Calu3 (cell line): ENCODE measurements at regions not wholly inside any gene's neighbourhood (a gene's known extent, or its start where the extent isn't known, plus 50 kb on each side); places are given as distances from the start of the nearest gene placed in this dataset.

ENCODE experiments used
- BruUV-seq: library from RNA; stranded (reverse); fragments of 400-500 nt; replicated peaks from 2 replicates; lab custom pipeline; 2021; lab: Mats Ljungman, UMichigan
- CTCF ChIA-PET: fragments of 300-600 bp; sonication (Branson Sonifier 250); formaldehyde crosslinking; loops from one replicate; lab custom pipeline; 2022; ENCODE audit warnings: antibody characterized with exemption; lab: Charles Lee
- DNase-seq: peaks from one replicate; pipeline ENCODE4 v3.0.0; 2022
- H3K27ac Mint-ChIP-seq: one replicate; pipeline ENCODE4 v1.8.0; 2022; ENCODE audit warnings: mixed read lengths; ENCODE audit not compliant: unreplicated experiment
- H3K27me3 Mint-ChIP-seq: one replicate; pipeline ENCODE4 v1.8.0; 2022; ENCODE audit warnings: mixed read lengths; ENCODE audit not compliant: unreplicated experiment
- H3K36me3 Mint-ChIP-seq: one replicate; pipeline ENCODE4 v1.8.0; 2022; ENCODE audit warnings: mild to moderate bottlenecking, moderate library complexity, mixed read lengths; ENCODE audit not compliant: insufficient read depth, unreplicated experiment
- H3K4me1 Mint-ChIP-seq: one replicate; pipeline ENCODE4 v1.8.0; 2022; ENCODE audit warnings: mild to moderate bottlenecking, low read depth, mixed read lengths; ENCODE audit not compliant: unreplicated experiment
- H3K4me3 Mint-ChIP-seq: one replicate; pipeline ENCODE4 v1.8.0; 2022; ENCODE audit warnings: mild to moderate bottlenecking, low read depth, moderate library complexity, mixed read lengths; ENCODE audit not compliant: unreplicated experiment
- H3K9me3 Mint-ChIP-seq: one replicate; pipeline ENCODE4 v1.8.0; 2022; ENCODE audit warnings: low read depth, mixed read lengths; ENCODE audit not compliant: unreplicated experiment
- intact Hi-C: fragments of 100-400 bp; cut with micrococcal nuclease; formaldehyde crosslinking; loops from one replicate; pipeline ENCODE4 v1.10.0; 2022; ENCODE audit not compliant: unreplicated experiment
- TF ChIP-seq, protein P1 (sequence below): fragments of 200-600 bp; IDR thresholded peaks from one replicate; pipeline ENCODE4 v1.8.0; 2022; ENCODE audit warnings: antibody characterized with exemption; ENCODE audit not compliant: unreplicated experiment

DNA sequence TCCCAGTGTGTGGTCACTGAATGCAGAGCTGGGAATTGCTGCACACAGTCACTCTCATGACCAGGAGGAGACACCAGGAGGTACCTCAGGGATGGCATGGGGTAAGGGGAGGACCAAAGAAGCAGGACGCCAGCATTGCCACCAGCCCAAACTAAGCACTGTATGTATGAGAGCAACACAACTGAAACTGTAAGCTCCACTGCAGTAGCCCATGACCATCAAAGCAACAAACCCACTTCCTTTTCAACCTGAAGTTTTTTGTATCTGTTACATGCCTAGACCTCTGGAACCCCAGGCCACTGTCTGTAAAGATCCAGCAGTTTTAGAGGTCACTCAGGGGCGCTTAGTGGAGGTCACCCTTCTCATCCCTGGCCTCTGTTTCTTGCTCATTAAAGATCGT is 164.3 kb downstream of the SETD4 start:
- intact Hi-C loops = no loop called here
- BruUV-seq = no TSS peak
- Mint-ChIP-seq H3K4me1 (no peaks in the 10 kb centered on the region), H3K27ac (no peak overlapping the region), H3K36me3 (no peaks in the 10 kb centered on the region), H3K9me3 (no peaks in the 10 kb centered on the region), H3K27me3 (no peaks in the 10 kb centered on the region), H3K4me3 (no peak overlapping the region)
- TF ChIP-seq, protein P1, sequence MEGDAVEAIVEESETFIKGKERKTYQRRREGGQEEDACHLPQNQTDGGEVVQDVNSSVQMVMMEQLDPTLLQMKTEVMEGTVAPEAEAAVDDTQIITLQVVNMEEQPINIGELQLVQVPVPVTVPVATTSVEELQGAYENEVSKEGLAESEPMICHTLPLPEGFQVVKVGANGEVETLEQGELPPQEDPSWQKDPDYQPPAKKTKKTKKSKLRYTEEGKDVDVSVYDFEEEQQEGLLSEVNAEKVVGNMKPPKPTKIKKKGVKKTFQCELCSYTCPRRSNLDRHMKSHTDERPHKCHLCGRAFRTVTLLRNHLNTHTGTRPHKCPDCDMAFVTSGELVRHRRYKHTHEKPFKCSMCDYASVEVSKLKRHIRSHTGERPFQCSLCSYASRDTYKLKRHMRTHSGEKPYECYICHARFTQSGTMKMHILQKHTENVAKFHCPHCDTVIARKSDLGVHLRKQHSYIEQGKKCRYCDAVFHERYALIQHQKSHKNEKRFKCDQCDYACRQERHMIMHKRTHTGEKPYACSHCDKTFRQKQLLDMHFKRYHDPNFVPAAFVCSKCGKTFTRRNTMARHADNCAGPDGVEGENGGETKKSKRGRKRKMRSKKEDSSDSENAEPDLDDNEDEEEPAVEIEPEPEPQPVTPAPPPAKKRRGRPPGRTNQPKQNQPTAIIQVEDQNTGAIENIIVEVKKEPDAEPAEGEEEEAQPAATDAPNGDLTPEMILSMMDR = no peak
- CTCF ChIA-PET = no interaction called here
- no peak for DNase-seq

DNA sequence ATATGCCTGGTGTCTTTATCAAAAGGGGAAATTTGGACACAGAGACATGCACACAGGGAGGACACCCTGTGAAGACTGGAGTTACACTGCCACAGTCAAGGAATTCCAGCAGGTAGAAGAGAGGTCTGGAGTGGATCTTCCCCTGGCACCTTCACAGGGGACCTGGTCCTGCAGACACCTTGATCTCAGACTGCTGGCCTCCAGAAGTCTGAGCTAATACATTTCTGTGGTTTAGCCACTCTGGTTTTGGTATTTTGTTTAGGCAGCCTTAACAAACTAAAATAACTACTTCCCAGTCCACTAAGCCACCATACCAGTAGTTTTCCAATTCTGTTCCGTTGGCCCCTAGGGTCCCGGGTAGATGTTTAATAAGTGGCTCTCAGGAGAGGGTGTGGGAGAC is 164.7 kb downstream of the SETD4 start:
- intact Hi-C loops = no loop called here
- no TSS peak for BruUV-seq
- TF ChIP-seq, protein P1 = no peak
- no peaks in the 10 kb centered on the region for H3K27me3 Mint-ChIP-seq
- no peaks in the 10 kb centered on the region for H3K36me3 Mint-ChIP-seq
- H3K4me1 Mint-ChIP-seq = no peaks in the 10 kb centered on the region
- H3K9me3 Mint-ChIP-seq = no peaks in the 10 kb centered on the region
- no peak overlapping the region for H3K27ac Mint-ChIP-seq
- DNase-seq = no peak
- CTCF ChIA-PET = no interaction called here
- no peak overlapping the region for H3K4me3 Mint-ChIP-seq

DNA sequence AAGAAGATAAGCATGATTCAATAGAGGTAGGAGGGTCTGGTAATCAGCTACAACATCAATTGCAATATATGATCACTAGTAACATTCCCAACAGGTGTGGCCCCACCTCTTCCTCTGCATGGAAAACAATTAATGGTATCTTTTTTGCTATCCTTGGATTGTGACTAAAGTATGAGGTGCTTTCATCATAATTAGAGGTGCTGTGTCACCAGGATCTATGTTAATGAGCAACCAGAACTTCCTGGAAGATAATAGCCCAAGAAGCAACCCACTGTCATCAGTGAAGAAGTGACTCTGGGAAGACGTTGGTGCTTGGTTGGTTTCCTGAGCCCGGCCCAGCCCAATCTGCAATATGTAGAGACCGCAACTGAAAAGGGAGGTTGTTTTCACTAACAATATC is 167.2 kb downstream of the SETD4 start:
- H3K27me3 Mint-ChIP-seq = no peaks in the 10 kb centered on the region
- intact Hi-C loops = no loop called here
- no peaks in the 10 kb centered on the region for H3K4me1 Mint-ChIP-seq
- no peaks in the 10 kb centered on the region for H3K36me3 Mint-ChIP-seq
- TF ChIP-seq, protein P1 = no peak
- CTCF ChIA-PET = no interaction called here
- no TSS peak for BruUV-seq
- no peak for DNase-seq
- H3K9me3 Mint-ChIP-seq = no peaks in the 10 kb centered on the region
- no peak overlapping the region for H3K27ac Mint-ChIP-seq
- no peak overlapping the region for H3K4me3 Mint-ChIP-seq

DNA sequence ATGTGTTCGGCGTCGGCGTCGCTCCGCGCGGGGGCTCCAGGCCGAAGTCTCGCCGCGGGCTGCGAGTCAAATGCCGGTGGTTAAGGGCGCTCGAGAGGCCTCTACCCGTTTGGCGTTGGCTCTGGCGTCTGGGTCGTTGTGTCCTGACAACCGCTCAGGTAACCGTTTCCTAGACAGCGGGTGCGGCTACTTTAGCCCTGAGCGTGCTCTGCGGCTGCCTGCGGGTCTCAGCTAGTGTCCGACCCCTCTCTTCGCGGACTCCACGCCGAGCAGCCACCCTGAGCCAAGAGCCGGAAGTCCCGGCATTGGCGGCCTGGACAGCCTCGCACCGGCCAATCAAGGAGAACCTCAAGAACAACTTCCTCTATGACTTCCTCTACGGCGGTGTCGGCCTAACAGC is 173.4 kb downstream of the SETD4 start:
- intact Hi-C loops = no loop called here
- Mint-ChIP-seq H3K27ac (no peak overlapping the region), H3K36me3 (no peaks in the 10 kb centered on the region), H3K4me1 (no peaks in the 10 kb centered on the region), H3K9me3 (no peaks in the 10 kb centered on the region), H3K4me3 (no peak overlapping the region), H3K27me3 (peaks cover 18% of the 10 kb centered on the region)
- CTCF ChIA-PET = interaction anchor here (0.7 kb wide), 1 partner anchor 143 kb away, joined by 3 read pairs; no protein-coding TSS in a partner anchor
- no peak for DNase-seq
- no TSS peak for BruUV-seq
- TF ChIP-seq, protein P1 = no peak
